ENCODE measurements at regions not wholly inside any gene's neighbourhood (a gene's known extent, or its start where the extent isn't known, plus 50 kb on each side); places are given as distances from the start of the nearest gene placed in this dataset.
"Not testable (repeated sequence)": the region's sequence is repeated elsewhere in the genome, so short reads cannot be mapped to it uniquely, and the experiment has no call there.

DNA sequence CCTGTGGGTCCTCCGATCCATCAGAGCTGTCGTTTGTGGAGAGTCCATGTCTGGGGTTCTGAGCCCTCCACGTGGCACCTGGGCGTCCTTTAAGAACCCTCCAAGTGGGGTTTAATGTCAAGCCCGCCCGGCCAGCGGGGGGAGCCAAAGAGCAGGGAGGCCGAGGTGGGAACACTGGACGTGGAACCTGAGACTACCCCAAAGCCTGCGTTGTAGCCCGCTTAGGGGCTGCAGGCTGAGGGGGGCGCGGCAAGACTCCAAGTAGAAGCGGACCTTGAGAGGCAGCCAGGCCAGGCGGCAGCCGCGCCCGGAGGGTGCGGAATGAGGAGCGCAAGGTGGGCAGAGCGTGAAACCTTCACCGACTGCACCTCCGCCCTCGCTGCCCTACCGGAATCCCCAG lies 126.2 kb upstream of the ATP10A start:
- Histone ChIP-seq H3K9ac (ENCODE audit: low read depth in 1 of 3, low read length in 3 of 3) (no peak overlapping the region), H3K4me1 (ENCODE audit: control insufficient read depth in 3 of 3, insufficient read depth in 3 of 3, low read length in 3 of 3) (no peaks in the 10 kb centered on the region), H3K9me3 (ENCODE audit: control insufficient read depth in 3 of 3, low read length in 3 of 3) (no peaks in the 10 kb centered on the region), H3K27ac (ENCODE audit: low read depth, low read length) (no peak overlapping the region), H3K4me3 (ENCODE audit: low read length in 3 of 3) (no peak overlapping the region), H3K36me3 (ENCODE audit: control insufficient read depth in 3 of 3, insufficient read depth in 3 of 3, low read length in 3 of 3) (no peaks in the 10 kb centered on the region), H3K27me3 (ENCODE audit: control insufficient read depth in 3 of 3, insufficient read depth in 3 of 3, low read length in 3 of 3) (no peaks in the 10 kb centered on the region)

- H3K27ac ChIP-seq (ENCODE audit: low read depth, low read length); H3K36me3 ChIP-seq (ENCODE audit: control insufficient read depth in 3 of 3, insufficient read depth in 3 of 3, low read length in 3 of 3); H3K9ac ChIP-seq (ENCODE audit: low read depth in 1 of 3, low read length in 3 of 3): not testable (repeated sequence)
These were observed 125.6 kb upstream of the ATP10A start for GRCh38 chr15:25988716-25989115.

GRCh38 chr15:25987638-25988037 lies 124.5 kb upstream of the ATP10A start:
- H3K4me3 ChIP-seq (ENCODE audit: low read length in 3 of 3): no peak overlapping the region
- H3K27ac ChIP-seq (ENCODE audit: low read depth, low read length): no peak overlapping the region
- no peaks in the 10 kb centered on the region for H3K27me3 ChIP-seq (ENCODE audit: control insufficient read depth in 3 of 3, insufficient read depth in 3 of 3, low read length in 3 of 3)
- no peak overlapping the region for H3K9ac ChIP-seq (ENCODE audit: low read depth in 1 of 3, low read length in 3 of 3)
- H3K4me1 ChIP-seq (ENCODE audit: control insufficient read depth in 3 of 3, insufficient read depth in 3 of 3, low read length in 3 of 3): no peaks in the 10 kb centered on the region
- H3K9me3 ChIP-seq (ENCODE audit: control insufficient read depth in 3 of 3, low read length in 3 of 3): no peaks in the 10 kb centered on the region
- H3K36me3 ChIP-seq (ENCODE audit: control insufficient read depth in 3 of 3, insufficient read depth in 3 of 3, low read length in 3 of 3): no peaks in the 10 kb centered on the region

More at GRCh38 chr15:25988716-25989115, 125.6 kb upstream of the ATP10A start:
- H3K9me3 ChIP-seq (ENCODE audit: control insufficient read depth in 3 of 3, low read length in 3 of 3); H3K27me3 ChIP-seq (ENCODE audit: control insufficient read depth in 3 of 3, insufficient read depth in 3 of 3, low read length in 3 of 3); H3K4me3 ChIP-seq (ENCODE audit: low read length in 3 of 3); H3K4me1 ChIP-seq (ENCODE audit: control insufficient read depth in 3 of 3, insufficient read depth in 3 of 3, low read length in 3 of 3): not testable (repeated sequence)

DNA sequence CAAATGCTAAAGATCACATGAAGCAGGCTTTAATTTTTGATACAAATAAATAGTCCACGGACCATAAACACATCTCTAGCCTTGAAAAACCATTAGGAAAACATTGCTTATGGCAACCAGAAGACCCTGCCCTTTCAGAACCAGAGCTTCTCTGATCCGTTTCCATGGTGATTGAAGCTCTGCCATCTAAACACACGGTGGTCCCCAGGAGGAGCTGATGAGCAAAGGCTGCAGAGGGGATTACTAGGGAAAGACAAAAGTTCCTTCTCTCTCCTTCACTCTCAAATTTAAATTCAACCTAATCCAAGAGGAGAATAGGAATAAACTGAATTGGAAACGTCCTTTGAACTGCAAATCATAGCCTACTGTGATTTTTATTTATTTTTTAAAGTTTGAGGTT lies 122.0 kb upstream of the ATP10A start:
- H3K9me3 ChIP-seq (ENCODE audit: control insufficient read depth in 3 of 3, low read length in 3 of 3): no peaks in the 10 kb centered on the region
- no peaks in the 10 kb centered on the region for H3K36me3 ChIP-seq (ENCODE audit: control insufficient read depth in 3 of 3, insufficient read depth in 3 of 3, low read length in 3 of 3)
- no peaks in the 10 kb centered on the region for H3K27me3 ChIP-seq (ENCODE audit: control insufficient read depth in 3 of 3, insufficient read depth in 3 of 3, low read length in 3 of 3)
- no peak overlapping the region for H3K9ac ChIP-seq (ENCODE audit: low read depth in 1 of 3, low read length in 3 of 3)
- H3K4me3 ChIP-seq (ENCODE audit: low read length in 3 of 3): no peak overlapping the region
- H3K4me1 ChIP-seq (ENCODE audit: control insufficient read depth in 3 of 3, insufficient read depth in 3 of 3, low read length in 3 of 3): no peaks in the 10 kb centered on the region
- H3K27ac ChIP-seq (ENCODE audit: low read depth, low read length): no peak overlapping the region

DNA sequence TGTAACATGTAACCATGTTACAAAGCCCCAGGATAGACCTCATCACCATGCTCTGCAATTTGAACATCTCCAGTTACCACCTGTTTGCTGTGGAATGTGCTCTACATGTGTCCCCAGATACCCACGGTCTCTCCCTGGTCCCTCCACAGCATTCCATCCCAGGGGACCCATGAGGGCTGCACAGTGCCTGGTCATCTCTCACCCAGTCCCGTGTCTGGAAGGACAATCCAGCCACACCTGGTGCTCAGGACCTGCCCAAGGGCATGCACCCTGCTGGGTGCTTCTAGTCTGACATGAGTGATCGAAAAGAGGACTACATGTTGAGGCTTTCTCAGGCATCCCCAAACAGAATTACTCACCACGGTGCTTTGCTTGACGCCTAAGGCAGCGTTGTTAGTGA lies 119.6 kb upstream of the ATP10A start:
- Histone ChIP-seq H3K27ac (ENCODE audit: low read depth, low read length) (no peak overlapping the region), H3K9ac (ENCODE audit: low read depth in 1 of 3, low read length in 3 of 3) (no peak overlapping the region), H3K4me3 (ENCODE audit: low read length in 3 of 3) (no peak overlapping the region), H3K36me3 (ENCODE audit: control insufficient read depth in 3 of 3, insufficient read depth in 3 of 3, low read length in 3 of 3) (no peaks in the 10 kb centered on the region), H3K27me3 (ENCODE audit: control insufficient read depth in 3 of 3, insufficient read depth in 3 of 3, low read length in 3 of 3) (no peaks in the 10 kb centered on the region), H3K9me3 (ENCODE audit: control insufficient read depth in 3 of 3, low read length in 3 of 3) (no peaks in the 10 kb centered on the region), H3K4me1 (ENCODE audit: control insufficient read depth in 3 of 3, insufficient read depth in 3 of 3, low read length in 3 of 3) (no peaks in the 10 kb centered on the region)

DNA sequence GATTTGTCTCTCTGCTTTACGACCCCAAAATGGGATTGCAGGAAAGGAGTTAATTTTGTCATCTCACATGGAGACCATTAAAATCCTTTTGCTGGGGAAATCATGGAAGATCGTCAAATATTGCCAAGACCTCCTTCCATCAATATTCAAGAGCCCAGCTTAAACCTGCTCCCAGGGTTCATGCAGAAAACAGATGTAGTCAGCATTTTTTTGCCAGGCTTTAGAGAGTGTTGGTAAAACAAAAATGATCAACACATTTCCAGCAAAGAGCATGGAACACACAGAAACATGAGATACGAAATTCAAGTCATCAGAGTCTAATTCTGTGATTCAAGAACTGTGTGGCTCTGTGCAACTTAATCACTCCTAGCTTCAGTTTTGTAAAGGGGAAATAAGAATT lies 118.0 kb upstream of the ATP10A start:
- no peaks in the 10 kb centered on the region for H3K4me1 ChIP-seq (ENCODE audit: control insufficient read depth in 3 of 3, insufficient read depth in 3 of 3, low read length in 3 of 3)
- no peaks in the 10 kb centered on the region for H3K36me3 ChIP-seq (ENCODE audit: control insufficient read depth in 3 of 3, insufficient read depth in 3 of 3, low read length in 3 of 3)
- no peak overlapping the region for H3K9ac ChIP-seq (ENCODE audit: low read depth in 1 of 3, low read length in 3 of 3)
- H3K27me3 ChIP-seq (ENCODE audit: control insufficient read depth in 3 of 3, insufficient read depth in 3 of 3, low read length in 3 of 3): no peaks in the 10 kb centered on the region
- H3K27ac ChIP-seq (ENCODE audit: low read depth, low read length): no peak overlapping the region
- H3K4me3 ChIP-seq (ENCODE audit: low read length in 3 of 3): no peak overlapping the region
- no peaks in the 10 kb centered on the region for H3K9me3 ChIP-seq (ENCODE audit: control insufficient read depth in 3 of 3, low read length in 3 of 3)

GRCh38 chr15:25972141-25972675 lies 109.1 kb upstream of the ATP10A start:
- no peak overlapping the region for H3K9ac ChIP-seq (ENCODE audit: low read depth in 1 of 3, low read length in 3 of 3)
- no peaks in the 10 kb centered on the region for H3K4me1 ChIP-seq (ENCODE audit: control insufficient read depth in 3 of 3, insufficient read depth in 3 of 3, low read length in 3 of 3)
- no peak overlapping the region for H3K27ac ChIP-seq (ENCODE audit: low read depth, low read length)
- no peak overlapping the region for H3K4me3 ChIP-seq (ENCODE audit: low read length in 3 of 3)
- H3K9me3 ChIP-seq (ENCODE audit: control insufficient read depth in 3 of 3, low read length in 3 of 3): no peaks in the 10 kb centered on the region
- no peaks in the 10 kb centered on the region for H3K27me3 ChIP-seq (ENCODE audit: control insufficient read depth in 3 of 3, insufficient read depth in 3 of 3, low read length in 3 of 3)
- H3K36me3 ChIP-seq (ENCODE audit: control insufficient read depth in 3 of 3, insufficient read depth in 3 of 3, low read length in 3 of 3): no peaks in the 10 kb centered on the region

DNA sequence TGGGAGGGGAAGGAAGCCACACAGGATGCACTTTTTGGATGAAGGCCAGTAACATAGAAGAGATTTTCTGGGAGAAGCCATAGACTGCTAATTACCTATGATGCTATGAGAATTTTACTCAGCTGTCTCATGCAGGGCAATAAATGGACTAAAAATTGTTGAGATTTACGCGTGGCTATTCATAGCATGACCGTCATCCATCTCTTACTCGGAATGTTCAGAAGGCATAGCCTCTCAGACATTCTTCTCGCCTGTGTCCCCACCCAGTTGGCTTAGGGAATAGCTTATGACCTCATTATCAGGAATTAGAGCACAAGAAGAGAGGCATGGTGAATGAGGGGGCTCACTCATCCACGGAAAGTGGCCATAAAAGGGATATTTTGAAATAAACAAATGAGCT lies 107.9 kb upstream of the ATP10A start:
- H3K27me3 ChIP-seq (ENCODE audit: control insufficient read depth in 3 of 3, insufficient read depth in 3 of 3, low read length in 3 of 3): no peaks in the 10 kb centered on the region

GRCh38 chr15:25969886-25970285 lies 106.8 kb upstream of the ATP10A start:
- H3K27ac ChIP-seq (ENCODE audit: low read depth, low read length): no peak overlapping the region
- no peaks in the 10 kb centered on the region for H3K9me3 ChIP-seq (ENCODE audit: control insufficient read depth in 3 of 3, low read length in 3 of 3)
- H3K36me3 ChIP-seq (ENCODE audit: control insufficient read depth in 3 of 3, insufficient read depth in 3 of 3, low read length in 3 of 3): no peaks in the 10 kb centered on the region
- no peak overlapping the region for H3K9ac ChIP-seq (ENCODE audit: low read depth in 1 of 3, low read length in 3 of 3)
- H3K27me3 ChIP-seq (ENCODE audit: control insufficient read depth in 3 of 3, insufficient read depth in 3 of 3, low read length in 3 of 3): no peaks in the 10 kb centered on the region
- H3K4me1 ChIP-seq (ENCODE audit: control insufficient read depth in 3 of 3, insufficient read depth in 3 of 3, low read length in 3 of 3): no peaks in the 10 kb centered on the region
- no peak overlapping the region for H3K4me3 ChIP-seq (ENCODE audit: low read length in 3 of 3)

More for the DNA sequence above, 107.9 kb upstream of the ATP10A start:
- Histone ChIP-seq H3K9ac (ENCODE audit: low read depth in 1 of 3, low read length in 3 of 3) (no peak overlapping the region), H3K36me3 (ENCODE audit: control insufficient read depth in 3 of 3, insufficient read depth in 3 of 3, low read length in 3 of 3) (no peaks in the 10 kb centered on the region), H3K4me3 (ENCODE audit: low read length in 3 of 3) (no peak overlapping the region), H3K9me3 (ENCODE audit: control insufficient read depth in 3 of 3, low read length in 3 of 3) (no peaks in the 10 kb centered on the region), H3K27ac (ENCODE audit: low read depth, low read length) (no peak overlapping the region), H3K4me1 (ENCODE audit: control insufficient read depth in 3 of 3, insufficient read depth in 3 of 3, low read length in 3 of 3) (no peaks in the 10 kb centered on the region)

DNA sequence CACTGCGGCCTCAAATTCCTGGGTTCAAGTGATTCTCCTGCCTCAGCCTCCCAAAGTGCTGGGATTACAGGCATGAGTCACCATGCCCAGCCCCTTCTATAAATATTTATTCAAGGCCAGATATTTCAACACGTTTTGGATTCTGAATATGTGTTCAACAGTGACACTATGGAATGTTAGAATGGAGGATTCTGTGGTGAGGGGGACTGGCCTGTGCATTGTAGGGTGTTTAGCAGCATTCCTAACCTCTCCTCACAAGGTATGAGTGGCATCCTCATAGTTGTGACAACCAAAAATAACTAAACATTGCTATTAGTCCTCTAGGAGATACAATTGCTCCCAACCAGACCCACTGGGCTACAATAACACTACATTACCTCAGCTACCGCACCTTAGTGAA lies 104.0 kb upstream of the ATP10A start:
- H3K4me1 ChIP-seq (ENCODE audit: control insufficient read depth in 3 of 3, insufficient read depth in 3 of 3, low read length in 3 of 3): no peaks in the 10 kb centered on the region
- no peak overlapping the region for H3K4me3 ChIP-seq (ENCODE audit: low read length in 3 of 3)
- H3K9ac ChIP-seq (ENCODE audit: low read depth in 1 of 3, low read length in 3 of 3): no peak overlapping the region
- H3K27me3 ChIP-seq (ENCODE audit: control insufficient read depth in 3 of 3, insufficient read depth in 3 of 3, low read length in 3 of 3): no peaks in the 10 kb centered on the region
- no peaks in the 10 kb centered on the region for H3K9me3 ChIP-seq (ENCODE audit: control insufficient read depth in 3 of 3, low read length in 3 of 3)
- H3K36me3 ChIP-seq (ENCODE audit: control insufficient read depth in 3 of 3, insufficient read depth in 3 of 3, low read length in 3 of 3): no peaks in the 10 kb centered on the region
- no peak overlapping the region for H3K27ac ChIP-seq (ENCODE audit: low read depth, low read length)

GRCh38 chr15:25965326-25965725 lies 102.2 kb upstream of the ATP10A start:
- Histone ChIP-seq H3K4me3 (ENCODE audit: low read length in 3 of 3) (no peak overlapping the region), H3K4me1 (ENCODE audit: control insufficient read depth in 3 of 3, insufficient read depth in 3 of 3, low read length in 3 of 3) (no peaks in the 10 kb centered on the region), H3K27me3 (ENCODE audit: control insufficient read depth in 3 of 3, insufficient read depth in 3 of 3, low read length in 3 of 3) (no peaks in the 10 kb centered on the region), H3K9me3 (ENCODE audit: control insufficient read depth in 3 of 3, low read length in 3 of 3) (no peaks in the 10 kb centered on the region), H3K36me3 (ENCODE audit: control insufficient read depth in 3 of 3, insufficient read depth in 3 of 3, low read length in 3 of 3) (no peaks in the 10 kb centered on the region), H3K9ac (ENCODE audit: low read depth in 1 of 3, low read length in 3 of 3) (no peak overlapping the region), H3K27ac (ENCODE audit: low read depth, low read length) (no peak overlapping the region)
